ENCODE measurements at regions not wholly inside any gene's neighbourhood (a gene's known extent, or its start where the extent isn't known, plus 50 kb on each side); places are given as distances from the start of the nearest gene placed in this dataset.

DNA sequence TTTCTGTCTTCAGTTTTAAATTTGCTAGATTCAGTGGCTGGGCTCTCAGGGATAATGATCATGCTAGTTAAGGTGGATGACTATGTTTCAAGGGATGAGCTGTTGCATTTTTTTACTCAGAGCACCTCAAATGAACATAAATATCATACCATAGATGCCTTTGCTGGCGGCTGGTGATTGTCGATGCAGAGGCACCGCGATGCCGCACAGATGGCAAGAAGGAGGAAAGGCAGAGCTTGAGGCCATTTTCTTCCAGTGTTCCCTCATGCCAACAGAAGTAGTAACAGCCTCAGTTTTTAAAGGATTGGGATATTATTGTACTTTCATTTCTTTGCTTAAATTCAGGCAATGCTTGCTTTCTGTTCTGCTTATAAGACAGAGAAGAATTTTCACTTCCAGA is 654.7 kb upstream of the IGFBP7 start:
- Histone ChIP-seq H2AFZ (ENCODE audit: low read length) (peak overlapping the region; percentile 21; the same call in 1 of the 2 replicates), H3K4me2 (ENCODE audit: low read length) (no peak overlapping the region), H3K4me1 (ENCODE audit: insufficient read depth, low read length) (no peaks in the 10 kb centered on the region; the same call in 1 of the 2 replicates), H3K27me3 (ENCODE audit: low read length) (no peaks in the 10 kb centered on the region), H3F3A (ENCODE audit: low read length, unreplicated experiment) (no peaks in the 10 kb centered on the region), H3K27ac (ENCODE audit: low read length) (no peak overlapping the region), H3K79me2 (ENCODE audit: low read length) (no peaks in the 10 kb centered on the region), H3K9ac (ENCODE audit: low read length) (no peak overlapping the region), H3K9me2 (replicated peaks; ENCODE audit: low read length) (no peaks in the 10 kb centered on the region), H4K20me1 (ENCODE audit: low read length) (no peaks in the 10 kb centered on the region), H3K9me3 (ENCODE audit: low read length) (no peaks in the 10 kb centered on the region; the same call in 1 of the 2 replicates), H3K4me3 (ENCODE audit: low read length) (no peak overlapping the region), H3K36me3 (ENCODE audit: low read depth, low read length) (no peaks in the 10 kb centered on the region)
- BruUV-seq (replicated peaks), result no TSS peak
- POLR2A ChIA-PET (ENCODE audit: unreplicated experiment), result no interaction called here
- ATAC-seq (no peak), DNase-seq (no peak)
- CTCF ChIA-PET, result no interaction called here
- intact Hi-C loops (cut with micrococcal nuclease), result no loop called here
- no peak for TF ChIP-seq EZH2 (IDR thresholded peaks at IDR 0.05; ENCODE audit: low read length, unreplicated experiment)
- TF ChIP-seq, protein P1, sequence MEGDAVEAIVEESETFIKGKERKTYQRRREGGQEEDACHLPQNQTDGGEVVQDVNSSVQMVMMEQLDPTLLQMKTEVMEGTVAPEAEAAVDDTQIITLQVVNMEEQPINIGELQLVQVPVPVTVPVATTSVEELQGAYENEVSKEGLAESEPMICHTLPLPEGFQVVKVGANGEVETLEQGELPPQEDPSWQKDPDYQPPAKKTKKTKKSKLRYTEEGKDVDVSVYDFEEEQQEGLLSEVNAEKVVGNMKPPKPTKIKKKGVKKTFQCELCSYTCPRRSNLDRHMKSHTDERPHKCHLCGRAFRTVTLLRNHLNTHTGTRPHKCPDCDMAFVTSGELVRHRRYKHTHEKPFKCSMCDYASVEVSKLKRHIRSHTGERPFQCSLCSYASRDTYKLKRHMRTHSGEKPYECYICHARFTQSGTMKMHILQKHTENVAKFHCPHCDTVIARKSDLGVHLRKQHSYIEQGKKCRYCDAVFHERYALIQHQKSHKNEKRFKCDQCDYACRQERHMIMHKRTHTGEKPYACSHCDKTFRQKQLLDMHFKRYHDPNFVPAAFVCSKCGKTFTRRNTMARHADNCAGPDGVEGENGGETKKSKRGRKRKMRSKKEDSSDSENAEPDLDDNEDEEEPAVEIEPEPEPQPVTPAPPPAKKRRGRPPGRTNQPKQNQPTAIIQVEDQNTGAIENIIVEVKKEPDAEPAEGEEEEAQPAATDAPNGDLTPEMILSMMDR (conservative IDR thresholded peaks at IDR 0.05; ENCODE audit: low read depth, low read length), result no peak
- TF ChIP-seq EZH2phosphoT487 (IDR thresholded peaks at IDR 0.05; ENCODE audit: borderline replicate concordance, low read length), result no peak

- CTCF ChIA-PET, result no interaction called here
- H3K9me2 ChIP-seq (replicated peaks; ENCODE audit: low read length), result no peaks in the 10 kb centered on the region
Observed at GRCh38 chr4:57763070-57763469, 652.9 kb upstream of the IGFBP7 start.

DNA sequence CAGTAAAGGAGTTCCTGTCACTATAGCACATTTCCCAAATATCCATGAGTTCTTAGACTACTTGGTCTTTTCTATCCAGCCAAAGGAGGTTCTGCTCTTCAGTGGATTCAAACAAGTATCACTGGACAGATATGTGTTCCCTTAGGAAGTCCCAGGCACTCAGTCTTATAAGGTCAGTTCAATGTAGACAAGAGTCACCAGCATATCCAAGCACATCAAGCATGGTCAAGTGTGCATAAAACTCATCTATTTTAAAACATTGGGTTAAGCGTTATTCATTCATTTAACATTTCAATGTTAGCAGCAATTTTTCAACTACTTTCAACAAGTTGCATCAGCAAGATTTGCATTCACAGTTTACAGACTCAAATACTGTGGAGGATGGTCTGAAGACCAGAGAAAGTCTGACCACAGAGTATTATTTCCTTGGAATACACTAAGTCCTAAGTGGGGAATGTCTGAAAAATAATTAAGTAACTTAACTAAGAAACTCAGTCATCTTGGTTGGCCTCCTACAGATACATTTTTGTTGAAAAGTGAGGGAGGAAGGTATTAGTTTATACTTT is 630.5 kb upstream of the IGFBP7 start:
- Histone ChIP-seq H3K9ac (ENCODE audit: low read length) (no peak overlapping the region), H3K9me3 (ENCODE audit: low read length) (no peaks in the 10 kb centered on the region), H3K36me3 (ENCODE audit: low read depth, low read length) (no peaks in the 10 kb centered on the region), H4K20me1 (ENCODE audit: low read length) (no peaks in the 10 kb centered on the region), H3K4me2 (ENCODE audit: low read length) (no peak overlapping the region), H2AFZ (ENCODE audit: low read length) (no peak overlapping the region), H3K27ac (ENCODE audit: low read length) (no peak overlapping the region), H3K79me2 (ENCODE audit: low read length) (no peaks in the 10 kb centered on the region), H3K4me1 (ENCODE audit: insufficient read depth, low read length) (no peaks in the 10 kb centered on the region), H3K4me3 (ENCODE audit: low read length) (no peak overlapping the region), H3K9me2 (replicated peaks; ENCODE audit: low read length) (no peaks in the 10 kb centered on the region), H3F3A (ENCODE audit: low read length, unreplicated experiment) (no peaks in the 10 kb centered on the region), H3K27me3 (ENCODE audit: low read length) (no peaks in the 10 kb centered on the region)
- ChIA-PET POLR2A (ENCODE audit: unreplicated experiment) (no interaction called here), CTCF (no interaction called here)
- intact Hi-C loops (cut with micrococcal nuclease), result no loop called here
- no TSS peak for BruUV-seq (replicated peaks)
- no peak for DNase-seq
- TF ChIP-seq, protein P1 (conservative IDR thresholded peaks at IDR 0.05; ENCODE audit: low read depth, low read length), result no peak
- TF ChIP-seq EZH2phosphoT487 (IDR thresholded peaks at IDR 0.05; ENCODE audit: borderline replicate concordance, low read length) (no peak), EZH2 (IDR thresholded peaks at IDR 0.05; ENCODE audit: low read length, unreplicated experiment) (no peak)
- no peak for ATAC-seq

More at GRCh38 chr4:57763070-57763469, 652.9 kb upstream of the IGFBP7 start:
- TF ChIP-seq EZH2 (IDR thresholded peaks at IDR 0.05; ENCODE audit: low read length, unreplicated experiment) (no peak), EZH2phosphoT487 (IDR thresholded peaks at IDR 0.05; ENCODE audit: borderline replicate concordance, low read length) (no peak)
- TF ChIP-seq, protein P1 (conservative IDR thresholded peaks at IDR 0.05; ENCODE audit: low read depth, low read length), result no peak
- DNase-seq, result peak; percentile 26
- H3K9ac ChIP-seq (ENCODE audit: low read length), result no peak overlapping the region
- no peak overlapping the region for H3K4me3 ChIP-seq (ENCODE audit: low read length)
- peak overlapping the region; percentile 66 for H2AFZ ChIP-seq (ENCODE audit: low read length)
- POLR2A ChIA-PET (ENCODE audit: unreplicated experiment), result no interaction called here
- no peak for ATAC-seq
- no TSS peak for BruUV-seq (replicated peaks)
- no peaks in the 10 kb centered on the region for H3K36me3 ChIP-seq (ENCODE audit: low read depth, low read length)
- H3K9me3 ChIP-seq (ENCODE audit: low read length), result no peaks in the 10 kb centered on the region; the same call in 1 of the 2 replicates
- H3K27me3 ChIP-seq (ENCODE audit: low read length), result no peaks in the 10 kb centered on the region
- H4K20me1 ChIP-seq (ENCODE audit: low read length), result no peaks in the 10 kb centered on the region
- H3K4me1 ChIP-seq (ENCODE audit: insufficient read depth, low read length), result no peaks in the 10 kb centered on the region; the same call in 1 of the 2 replicates
- no peak overlapping the region for H3K27ac ChIP-seq (ENCODE audit: low read length)
- intact Hi-C loops (cut with micrococcal nuclease), result no loop called here
- no peaks in the 10 kb centered on the region for H3F3A ChIP-seq (ENCODE audit: low read length, unreplicated experiment)
- no peak overlapping the region for H3K4me2 ChIP-seq (ENCODE audit: low read length)
- H3K79me2 ChIP-seq (ENCODE audit: low read length), result no peaks in the 10 kb centered on the region

Measured in PC-3 (cell line).